Choroid plexus epithelial cell (primary cell): ENCODE measurements at regions not wholly inside any gene's neighbourhood (a gene's known extent, or its start where the extent isn't known, plus 50 kb on each side); places are given as distances from the start of the nearest gene placed in this dataset.

Experiments used
- DNase-seq: peaks from one replicate; pipeline ENCODE4 v3.0.0-alpha.2; 2010; ENCODE audit warnings: low read depth
- H3K4me3 ChIP-seq: 2 replicates; pipeline ENCODE4 v1.5.1; 2011; ENCODE audit warnings: low read depth, mild to moderate bottlenecking, control low read depth, low read length, moderate library complexity
- CTCF ChIP-seq: conservative IDR thresholded peaks from 2 replicates; pipeline ENCODE4 v1.5.1; 2011; ENCODE audit warnings: low read depth, mild to moderate bottlenecking, control low read depth, inconsistent platforms, low read length, moderate library complexity

GRCh38 chr1:14468751-14469150 lies 129.7 kb upstream of the KAZN start:
- no peak for TF ChIP-seq CTCF
- DNase-seq: no peak
- H3K4me3 ChIP-seq: no peak overlapping the region

GRCh38 chr1:14470802-14471201 lies 127.7 kb upstream of the KAZN start:
- DNase-seq: no peak
- no peak for TF ChIP-seq CTCF
- no peak overlapping the region for H3K4me3 ChIP-seq

GRCh38 chr1:14474856-14475255 lies 123.6 kb upstream of the KAZN start:
- TF ChIP-seq CTCF: no peak
- H3K4me3 ChIP-seq: no peak overlapping the region
- DNase-seq: no peak

- no peak overlapping the region for H3K4me3 ChIP-seq
- peak; percentile 33 for DNase-seq
- TF ChIP-seq CTCF: no peak
These were observed 122.1 kb upstream of the KAZN start for GRCh38 chr1:14476170-14476955.

- no peak for TF ChIP-seq CTCF
- no peak overlapping the region for H3K4me3 ChIP-seq
- DNase-seq: no peak
These were observed 120.4 kb upstream of the KAZN start for GRCh38 chr1:14478120-14478519.

- DNase-seq: no peak
- no peak for TF ChIP-seq CTCF
- no peak overlapping the region for H3K4me3 ChIP-seq
These were observed 118.6 kb upstream of the KAZN start for GRCh38 chr1:14479865-14480264.
